GM19025 (cell line): ENCODE measurements at regions not wholly inside any gene's neighbourhood (a gene's known extent, or its start where the extent isn't known, plus 50 kb on each side); places are given as distances from the start of the nearest gene placed in this dataset.
A peak's percentile ranks its signal among the peaks of the same experiment; 100 is the strongest.
"Not testable (repeated sequence)": the region's sequence is repeated elsewhere in the genome, so short reads cannot be mapped to it uniquely, and the experiment has no call there.

Source experiments
- ATAC-seq: cut with Tn5 transposase; IDR thresholded peaks from one replicate; pipeline ENCODE4 v1.9.1; 2021; ENCODE audit warnings: mild to moderate bottlenecking, low read depth, moderate library complexity; ENCODE audit not compliant: unreplicated experiment

DNA sequence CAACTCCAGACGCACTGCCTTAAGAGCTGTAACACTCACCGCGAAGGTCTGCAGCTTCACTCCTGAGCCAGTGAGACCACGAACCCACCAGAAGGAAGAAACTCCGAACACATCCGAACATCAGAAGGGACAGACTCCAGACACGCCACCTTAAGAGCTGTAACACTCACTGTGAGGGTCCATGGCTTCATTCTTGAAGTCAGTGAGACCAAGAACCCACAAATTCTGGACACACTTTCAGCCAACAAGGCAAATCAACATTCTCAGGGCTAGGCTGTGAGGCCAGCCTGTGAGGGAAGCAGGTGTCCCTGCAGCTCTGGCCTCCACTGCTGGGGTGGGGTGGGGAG is 275.3 kb downstream of the ADGRD1 start:
- not testable (repeated sequence) for ATAC-seq

DNA sequence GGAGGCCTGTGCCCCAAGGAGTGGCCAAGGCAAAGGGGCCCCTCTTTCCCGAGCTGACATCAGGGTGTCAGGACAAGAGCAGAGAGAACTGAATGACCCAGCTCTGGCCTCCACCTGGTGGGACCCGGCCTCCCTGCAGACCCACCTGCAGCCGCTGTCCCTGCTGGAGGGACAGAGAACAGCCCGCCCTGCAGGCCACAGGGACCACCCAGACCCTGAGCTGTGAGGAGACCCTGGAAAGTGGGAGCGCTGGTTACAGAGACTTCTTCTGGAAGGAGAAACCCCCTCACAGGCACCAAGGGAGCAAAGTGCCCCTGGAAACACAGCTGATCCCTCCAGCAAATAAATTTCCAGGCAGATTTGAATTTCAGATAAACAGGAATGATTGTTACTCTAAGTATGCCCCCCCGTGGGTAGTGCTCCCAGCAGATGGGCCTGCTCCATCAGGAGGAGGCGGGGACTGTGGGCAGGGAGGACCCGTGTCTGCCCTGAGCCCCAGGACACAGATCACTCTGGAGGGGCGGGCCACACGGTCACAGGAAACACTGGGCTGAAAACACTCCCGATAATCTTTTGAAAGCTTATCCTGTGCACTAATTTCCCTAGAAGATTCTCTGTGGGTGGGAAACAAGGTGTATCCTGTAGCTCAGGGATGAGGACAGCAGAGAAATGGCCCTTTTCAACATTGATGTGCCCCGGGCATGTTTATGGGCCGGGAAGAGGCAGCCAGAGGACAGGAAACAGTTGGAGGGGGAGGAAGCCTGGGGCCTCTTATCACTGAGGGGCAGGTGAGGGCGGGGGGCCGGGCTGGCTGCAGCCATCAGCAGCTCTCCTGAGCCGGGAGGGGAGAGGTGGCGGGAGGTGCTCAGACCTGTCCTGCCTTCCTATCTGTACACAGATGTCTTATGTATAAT is 276.0 kb downstream of the ADGRD1 start:
- no peak for ATAC-seq

DNA sequence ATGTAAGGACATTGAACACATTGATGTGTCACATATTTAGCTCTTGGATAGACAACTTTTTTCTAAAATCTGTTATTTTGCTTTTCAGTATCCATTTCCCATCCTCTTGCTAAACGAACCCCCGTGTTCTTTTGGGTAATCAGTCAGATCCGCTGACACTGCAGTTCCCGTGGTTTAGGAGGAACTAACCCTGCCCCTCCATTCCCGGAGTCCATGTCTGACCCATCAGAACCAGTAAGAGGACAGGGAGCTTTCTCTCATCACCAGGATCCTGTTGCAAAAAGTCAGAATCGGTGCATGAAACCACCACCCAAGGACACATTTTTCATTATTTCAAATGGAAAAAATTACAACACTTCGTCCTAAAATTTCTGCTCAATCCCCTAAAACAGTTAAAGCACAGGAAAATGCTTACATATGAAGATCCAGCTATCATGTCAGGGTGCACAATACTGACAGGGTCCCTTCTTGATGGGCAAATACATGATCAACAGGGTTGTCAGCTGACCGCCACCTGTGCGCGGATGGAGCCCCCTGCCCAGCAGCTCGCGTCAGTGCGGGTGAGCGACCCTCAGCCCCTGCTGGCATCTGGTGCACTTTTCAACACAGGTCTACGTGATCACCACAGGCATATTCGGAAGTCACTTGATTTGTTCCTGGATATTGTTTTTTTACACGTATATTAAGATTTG is 276.8 kb downstream of the ADGRD1 start:
- ATAC-seq: no peak

- ATAC-seq: no peak
Measured at GRCh38 chr12:131231032-131231980, 277.6 kb downstream of the ADGRD1 start.

DNA sequence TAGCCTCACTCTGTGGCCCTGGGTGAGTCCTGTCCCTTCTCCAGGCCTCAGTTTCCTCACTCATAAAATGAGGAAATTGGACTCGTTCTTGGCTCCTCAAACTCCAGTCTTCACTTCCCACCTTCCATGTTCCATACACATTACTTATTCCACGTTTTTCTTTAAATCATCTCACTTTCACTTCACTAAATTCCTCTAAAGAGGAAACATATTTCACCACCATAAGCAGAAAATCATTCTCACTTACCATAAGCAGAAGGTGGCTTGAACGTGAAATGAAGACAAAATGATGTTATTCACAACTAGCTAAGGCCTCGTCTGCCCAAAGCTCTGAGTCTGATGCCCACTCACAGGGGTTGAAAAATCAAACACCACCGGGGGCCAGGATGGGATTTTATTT is 278.3 kb downstream of the ADGRD1 start:
- ATAC-seq: no peak

DNA sequence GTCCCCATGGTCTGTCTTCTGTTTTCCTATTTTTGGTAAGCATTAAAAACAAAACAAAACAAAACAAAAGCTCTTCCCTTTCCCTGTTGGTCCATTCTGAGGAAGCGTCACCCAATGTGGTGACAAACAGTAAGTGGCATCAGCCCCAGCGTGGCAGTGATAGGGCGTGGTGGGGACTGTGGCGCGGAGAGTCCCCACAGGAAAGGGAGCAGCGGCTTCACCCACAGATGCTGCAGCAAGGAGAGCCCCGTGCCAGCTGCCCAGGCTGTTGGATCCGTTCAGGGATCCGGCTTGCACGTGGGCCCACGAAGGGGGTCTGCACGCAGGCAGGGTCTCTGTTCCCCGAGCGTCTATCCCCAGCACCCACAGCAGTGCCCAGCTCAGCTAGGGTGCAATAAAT is 279.2 kb downstream of the ADGRD1 start:
- not testable (repeated sequence) for ATAC-seq

DNA sequence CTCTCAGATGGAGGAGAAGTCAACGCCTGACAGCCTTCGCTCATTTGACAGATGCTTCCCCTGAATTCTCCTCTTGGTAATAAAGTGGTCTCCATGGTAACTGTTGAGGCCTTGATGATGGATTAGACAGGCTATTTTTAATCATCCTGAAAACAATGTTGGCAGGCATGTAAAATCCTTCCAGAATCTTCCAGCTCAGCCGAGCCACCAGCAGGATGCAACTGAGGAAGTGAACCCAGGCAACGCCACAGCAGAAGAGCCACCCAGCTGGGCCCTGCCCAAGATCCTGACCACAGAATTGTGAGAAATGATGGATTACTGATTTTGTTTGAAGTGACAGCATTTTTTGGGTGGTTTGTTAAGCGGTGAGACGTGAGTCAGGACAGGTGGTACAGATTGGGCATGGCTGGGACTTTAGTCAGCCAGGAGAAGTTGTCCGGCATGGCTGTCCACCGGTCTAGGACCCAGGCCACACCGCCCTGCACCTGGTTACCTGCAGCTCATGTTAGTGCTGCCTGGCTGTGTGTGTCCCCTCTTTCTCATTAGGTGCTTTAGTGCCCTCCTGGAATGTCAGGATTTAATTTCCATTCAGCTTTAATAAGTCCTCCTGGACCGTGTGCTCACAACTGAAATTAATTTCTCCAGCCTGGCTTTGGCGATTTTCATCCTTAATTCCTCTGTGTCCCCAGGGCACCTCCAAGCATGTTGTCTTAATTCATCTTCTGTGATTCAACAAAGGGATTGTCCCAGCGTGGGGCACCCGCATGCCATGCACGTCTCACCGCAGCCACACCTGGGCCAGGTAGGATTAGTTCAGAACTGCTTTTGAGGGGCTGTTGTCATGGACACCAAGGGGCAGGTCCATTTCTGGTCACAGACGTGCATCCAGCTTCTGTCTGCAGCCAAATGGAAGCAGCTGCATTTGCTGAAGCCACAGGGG is 280.4 kb downstream of the ADGRD1 start:
- not testable (repeated sequence) for ATAC-seq

DNA sequence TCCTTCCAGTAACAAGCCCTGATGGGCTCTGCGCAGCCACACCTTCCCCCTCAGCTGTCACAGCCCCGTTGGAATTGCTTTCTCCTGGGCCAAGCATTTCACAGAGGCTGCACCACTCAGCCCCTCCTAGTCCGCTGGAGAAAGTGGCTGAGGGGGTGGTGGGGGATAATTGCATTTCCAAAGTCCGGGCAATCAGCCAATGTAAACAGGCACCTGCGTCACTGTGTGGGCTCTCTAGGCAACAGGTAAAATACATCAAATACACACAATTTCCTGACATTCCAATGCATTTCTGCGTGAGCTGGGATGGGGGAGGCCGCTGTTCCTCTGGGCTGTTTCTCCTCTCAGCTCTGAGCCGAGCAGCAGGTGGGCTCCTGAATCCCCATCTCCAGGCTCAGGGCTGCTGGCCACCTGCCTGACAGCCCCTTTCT is 281.1 kb downstream of the ADGRD1 start:
- not testable (repeated sequence) for ATAC-seq

- ATAC-seq: no peak
Measured at GRCh38 chr12:131235871-131236271, 282.2 kb downstream of the ADGRD1 start.

- ATAC-seq: peak; percentile 83
Measured at GRCh38 chr12:131239384-131240094, 285.8 kb downstream of the ADGRD1 start.

DNA sequence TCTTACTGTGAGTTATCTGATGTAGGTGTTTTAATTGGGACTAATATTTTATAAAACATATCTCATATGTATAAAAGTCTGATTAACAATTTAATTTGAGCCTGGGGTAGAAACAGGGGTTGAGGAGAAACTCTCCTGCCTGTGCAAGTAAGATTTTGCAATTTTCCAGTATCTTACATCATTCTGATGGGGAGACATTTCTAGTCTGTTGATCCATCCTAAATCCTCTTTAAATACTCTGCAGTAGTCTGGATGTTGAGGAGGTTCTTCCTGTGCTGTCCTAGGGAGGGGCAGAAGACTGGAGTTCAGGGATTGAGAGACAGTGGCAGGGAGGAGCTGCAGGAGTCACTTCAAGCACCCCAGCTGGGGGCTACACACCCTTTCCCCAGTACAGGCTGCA is 287.8 kb downstream of the ADGRD1 start:
- ATAC-seq: no peak

- no peak for ATAC-seq
Measured at GRCh38 chr12:131242741-131243496, 289.2 kb downstream of the ADGRD1 start.

- ATAC-seq: not testable (repeated sequence)
Measured at GRCh38 chr12:131244157-131244688, 290.5 kb downstream of the ADGRD1 start.

GRCh38 chr12:131245161-131245560 is 291.5 kb downstream of the ADGRD1 start:
- ATAC-seq: not testable (repeated sequence)

DNA sequence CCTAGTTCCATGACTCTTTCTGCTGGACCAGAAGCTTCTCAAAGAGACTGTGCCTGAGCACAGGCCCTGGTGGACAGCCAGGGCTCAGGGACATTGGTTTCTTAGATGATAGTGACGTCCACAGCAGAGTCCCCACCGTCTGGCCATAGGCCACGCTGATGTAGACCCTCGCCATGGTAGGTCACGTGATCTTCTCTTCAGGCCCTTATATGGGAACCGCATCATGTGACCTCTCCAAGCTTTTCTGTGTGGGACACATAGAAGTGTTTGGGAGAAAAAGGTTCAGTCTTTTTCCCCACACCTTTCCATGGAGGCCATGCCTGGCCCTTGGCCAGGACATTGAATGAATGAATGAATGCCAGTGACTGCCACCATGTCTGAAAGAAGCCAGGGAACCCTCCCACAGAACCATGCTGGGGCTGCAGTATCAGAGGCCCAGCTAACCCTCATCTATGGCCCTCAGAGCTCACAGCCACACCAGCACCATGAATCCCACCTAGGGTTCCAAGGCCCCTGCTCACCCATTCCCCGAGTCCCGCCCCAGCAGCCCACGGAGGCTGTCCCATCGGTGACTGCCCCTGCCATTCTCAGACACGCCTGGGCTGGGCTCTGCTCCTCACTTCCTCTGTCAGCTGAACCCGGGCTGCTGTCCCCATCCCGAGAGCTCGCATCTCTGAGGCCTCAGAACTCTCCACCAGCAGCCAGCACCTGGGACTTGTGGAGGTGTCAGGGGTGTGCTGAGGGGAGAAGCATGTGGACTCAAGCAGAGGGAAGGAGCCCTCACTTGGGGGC is 292.1 kb downstream of the ADGRD1 start:
- ATAC-seq: no peak

- ATAC-seq: not testable (repeated sequence)
Measured at GRCh38 chr12:131247026-131247725, 293.5 kb downstream of the ADGRD1 start.

DNA sequence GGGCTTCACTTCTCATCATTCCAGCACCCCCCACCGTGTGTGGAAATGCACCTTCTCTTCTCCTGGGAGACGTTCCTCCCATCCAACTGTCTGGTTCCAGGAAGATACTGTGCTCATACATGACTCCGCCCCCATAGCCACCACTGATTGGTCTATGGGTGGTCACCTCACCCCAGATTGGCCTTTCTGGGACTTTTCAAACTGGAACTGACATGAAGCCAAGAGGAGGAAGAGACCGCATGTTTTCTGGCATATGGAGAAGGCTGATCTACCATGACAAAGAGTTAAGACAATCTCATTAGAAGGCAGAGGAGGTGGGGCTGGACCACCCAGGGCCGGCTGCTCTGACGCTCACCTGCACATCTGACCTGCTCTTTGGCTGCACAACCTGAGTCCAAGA is 294.2 kb downstream of the ADGRD1 start:
- ATAC-seq: not testable (repeated sequence)
